Gastrocnemius medialis (tissue), 4 donors: ENCODE measurements at regions not wholly inside any gene's neighbourhood (a gene's known extent, or its start where the extent isn't known, plus 50 kb on each side); places are given as distances from the start of the nearest gene placed in this dataset.

ENCODE experiments used
- ATAC-seq, 2 donors: fragments of 150-250 bp; one replicate each; pipeline ENCODE4 v1.9.1; 2016
- DNase-seq, 2 donors: peaks; one replicate each; pipeline ENCODE4 v3.0.0-alpha.2; 2019
- H3K27ac ChIP-seq, 4 donors: fragments of 200-600 bp; sonication (generic); 1 replicate in 1 of 4; 2 replicates in 3 of 4; pipeline ENCODE4 v1.5.1; 2016 to 2018; ENCODE audit warnings: mild to moderate bottlenecking in 2 of 4, moderate library complexity in 1 of 4
- H3K27me3 ChIP-seq, 3 donors: fragments of 200-600 bp; sonication (generic) in 2 of 3; 1 replicate in 1 of 3; 2 replicates in 2 of 3; pipeline versions ENCODE4 v1.5.1 to v1.6.0; 2016 to 2019; ENCODE audit warnings: mild to moderate bottlenecking in 1 of 3, moderate library complexity in 1 of 3
- H3K36me3 ChIP-seq, 2 donors: fragments of 200-600 bp; sonication (generic) in 1 of 2; one replicate each; pipeline ENCODE4 v1.5.1; 2017 to 2018
- H3K4me1 ChIP-seq, 2 donors: fragments of 200-600 bp; sonication (generic) in 1 of 2; one replicate each; pipeline ENCODE4 v1.5.1; 2016 to 2017; ENCODE audit warnings: mild to moderate bottlenecking in 2 of 2
- H3K4me3 ChIP-seq, 4 donors: fragments of 200-600 bp; sonication (generic) in 3 of 4; 1 replicate in 1 of 4; 2 replicates in 3 of 4; pipeline ENCODE4 v1.5.1; 2016 to 2019; ENCODE audit warnings: mild to moderate bottlenecking in 2 of 4
- H3K9me3 ChIP-seq, 3 donors: fragments of 200-600 bp; sonication (generic) in 2 of 3; 1 replicate in 1 of 3; 2 replicates in 2 of 3; pipeline ENCODE4 v1.5.1; 2016 to 2019
- POLR2A ChIP-seq, 2 donors: fragments of 450-650 bp; IDR thresholded peaks; one replicate each; pipeline ENCODE4 v1.6.1; 2017; ENCODE audit warnings: antibody characterized with exemption in 2 of 2, mild to moderate bottlenecking in 2 of 2, moderate library complexity in 2 of 2
- in situ Hi-C, 4 donors: fragments of 200-750 bp; cut with MboI; loops; one replicate each; pipeline versions ENCODE4 v1.15.0 to v1.8.0; 2017; ENCODE audit warnings: low sequenced_read_pairs in 4 of 4
- intact Hi-C: fragments of 100-400 bp; cut with DNase I; formaldehyde crosslinking; loops from one replicate; pipeline ENCODE4 v1.15.1; 2023; ENCODE audit warnings: low total_unique reads
- TF ChIP-seq, protein P1 (sequence below), 5 experiments: fragments of 450-650 bp in 3 of 5; fragments of 200-600 bp in 2 of 5; sonication (generic) in 2 of 5; IDR thresholded peaks in 4 of 5; conservative IDR thresholded peaks in 1 of 5; 1 replicate in 4 of 5; 2 replicates in 1 of 5; pipeline ENCODE4 v1.5.1; 2016 to 2019; ENCODE audit warnings: antibody characterized with exemption in 5 of 5, mild to moderate bottlenecking in 3 of 5, moderate library complexity in 3 of 5

DNA sequence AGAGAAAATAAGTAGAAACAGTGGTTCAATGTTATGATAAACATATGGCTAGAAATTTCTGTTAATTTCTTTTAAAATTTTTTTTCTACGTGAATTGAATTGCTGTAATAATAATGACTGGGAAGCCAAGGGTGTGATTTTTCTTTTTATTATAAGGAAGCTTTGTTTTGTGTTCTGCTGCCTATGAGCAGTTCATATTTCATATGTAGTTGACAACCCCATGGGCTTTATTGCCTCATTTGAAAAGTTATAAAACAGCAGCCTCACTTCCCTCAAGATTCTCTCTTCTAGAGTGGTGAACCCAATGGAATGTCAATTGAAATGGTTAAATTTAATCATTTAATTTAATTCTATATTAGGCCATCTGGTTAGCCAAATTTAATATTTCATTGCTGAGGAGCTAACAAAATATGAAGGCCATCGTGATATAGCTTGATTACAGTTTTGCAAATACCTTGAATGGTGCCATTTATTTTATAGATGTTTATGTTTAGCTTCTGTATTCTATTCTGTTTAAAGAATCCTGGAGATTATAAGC is 72.6 kb upstream of the DOCK10 start:
- in situ Hi-C loops = loop anchor here in 1 of 4 donors (25.0 kb wide), 1 partner anchor 547 kb away; no protein-coding TSS in a partner anchor
- no peaks in the 10 kb centered on the region for H3K36me3 ChIP-seq
- peaks cover 0 to 3% of the 10 kb centered on the region in 2 donors for H3K4me1 ChIP-seq
- intact Hi-C loops = no loop called here
- no peak overlapping the region for H3K4me3 ChIP-seq
- H3K9me3 ChIP-seq = no peaks in the 10 kb centered on the region
- no peak overlapping the region for H3K27ac ChIP-seq
- DNase-seq (no peak), ATAC-seq (no peak)
- no peaks in the 10 kb centered on the region for H3K27me3 ChIP-seq
- TF ChIP-seq, protein P1, sequence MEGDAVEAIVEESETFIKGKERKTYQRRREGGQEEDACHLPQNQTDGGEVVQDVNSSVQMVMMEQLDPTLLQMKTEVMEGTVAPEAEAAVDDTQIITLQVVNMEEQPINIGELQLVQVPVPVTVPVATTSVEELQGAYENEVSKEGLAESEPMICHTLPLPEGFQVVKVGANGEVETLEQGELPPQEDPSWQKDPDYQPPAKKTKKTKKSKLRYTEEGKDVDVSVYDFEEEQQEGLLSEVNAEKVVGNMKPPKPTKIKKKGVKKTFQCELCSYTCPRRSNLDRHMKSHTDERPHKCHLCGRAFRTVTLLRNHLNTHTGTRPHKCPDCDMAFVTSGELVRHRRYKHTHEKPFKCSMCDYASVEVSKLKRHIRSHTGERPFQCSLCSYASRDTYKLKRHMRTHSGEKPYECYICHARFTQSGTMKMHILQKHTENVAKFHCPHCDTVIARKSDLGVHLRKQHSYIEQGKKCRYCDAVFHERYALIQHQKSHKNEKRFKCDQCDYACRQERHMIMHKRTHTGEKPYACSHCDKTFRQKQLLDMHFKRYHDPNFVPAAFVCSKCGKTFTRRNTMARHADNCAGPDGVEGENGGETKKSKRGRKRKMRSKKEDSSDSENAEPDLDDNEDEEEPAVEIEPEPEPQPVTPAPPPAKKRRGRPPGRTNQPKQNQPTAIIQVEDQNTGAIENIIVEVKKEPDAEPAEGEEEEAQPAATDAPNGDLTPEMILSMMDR (IDR thresholded peaks at IDR 0.05 in 4 of 5, conservative IDR thresholded peaks at IDR 0.05 in 1 of 5) = no peak
- TF ChIP-seq POLR2A (IDR thresholded peaks at IDR 0.05) = no peak

DNA sequence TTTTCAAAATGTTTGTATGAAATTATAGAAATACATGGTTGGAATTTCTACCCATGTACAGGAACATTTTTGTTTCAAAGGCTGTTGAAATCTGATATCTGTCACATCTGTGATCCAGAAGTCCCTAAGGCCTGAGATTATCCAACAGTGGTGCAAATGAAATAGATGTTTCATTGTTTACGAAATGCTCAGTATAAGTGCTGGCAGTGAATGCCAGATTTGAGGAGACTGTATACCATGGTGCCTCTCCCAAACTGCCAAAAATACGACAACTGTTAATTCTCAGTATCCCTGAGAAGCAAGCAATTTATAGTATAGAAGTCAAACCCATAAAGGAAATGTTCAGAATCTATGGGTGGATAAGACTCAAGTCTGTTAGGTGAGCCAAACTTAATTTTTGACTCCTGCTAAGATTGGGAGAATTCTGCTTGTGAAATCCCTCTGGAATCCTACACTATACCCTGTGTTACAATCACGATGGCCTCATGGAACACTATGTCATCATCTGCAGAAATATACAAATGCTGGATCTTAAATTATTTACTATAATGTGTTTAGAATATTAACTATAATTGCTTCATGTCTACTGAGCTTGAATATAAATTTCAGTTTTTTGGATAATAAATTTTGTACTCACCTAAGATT is 71.2 kb upstream of the DOCK10 start:
- ATAC-seq (no peak), DNase-seq (no peak)
- Histone ChIP-seq H3K36me3 (no peaks in the 10 kb centered on the region), H3K4me3 (no peak overlapping the region), H3K9me3 (no peaks in the 10 kb centered on the region), H3K27me3 (no peaks in the 10 kb centered on the region), H3K4me1 (peaks cover 0 to 3% of the 10 kb centered on the region in 2 donors), H3K27ac (no peak overlapping the region)
- TF ChIP-seq POLR2A (IDR thresholded peaks at IDR 0.05) = no peak
- TF ChIP-seq, protein P1 (IDR thresholded peaks at IDR 0.05 in 4 of 5, conservative IDR thresholded peaks at IDR 0.05 in 1 of 5) = no peak
- intact Hi-C loops (no loop called here), in situ Hi-C loops (loop anchor here in 1 of 4 donors (25.0 kb wide), 1 partner anchor 549 kb away; no protein-coding TSS in a partner anchor)

DNA sequence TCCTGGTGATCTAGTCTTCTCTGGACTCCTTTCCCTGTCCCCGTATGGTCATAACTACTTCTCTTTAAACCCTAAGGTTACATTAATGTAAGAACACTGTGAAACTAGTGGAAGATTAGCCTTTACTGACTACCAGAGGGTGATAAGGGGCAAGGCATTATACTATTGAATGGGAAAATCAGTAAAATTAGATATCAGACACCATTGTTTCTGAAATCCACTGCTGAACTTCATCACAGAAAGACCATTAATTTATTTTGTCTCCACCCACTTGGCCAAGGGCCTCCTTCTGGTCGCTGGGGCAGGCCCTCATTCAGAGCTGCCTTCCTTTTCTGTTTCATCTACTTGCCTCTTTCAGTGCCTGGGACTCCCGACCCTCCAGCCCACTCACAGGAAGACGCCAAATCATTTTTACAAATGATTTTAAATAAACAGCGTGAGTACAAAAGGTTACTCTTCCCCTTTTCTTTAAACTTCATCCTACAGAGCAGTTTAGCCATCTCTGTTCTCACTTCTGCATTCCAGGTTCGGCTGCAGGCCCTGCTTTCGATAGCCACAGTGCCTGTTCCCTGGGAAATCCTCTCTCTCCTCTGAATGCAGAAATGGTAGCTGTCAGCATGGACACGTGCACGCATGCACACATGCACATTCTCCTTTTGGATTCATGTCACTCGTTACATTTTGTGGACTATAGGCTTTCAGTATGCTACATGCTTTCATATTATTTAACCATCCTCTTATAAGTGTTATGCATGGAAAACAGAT is 70.3 kb upstream of the DOCK10 start:
- in situ Hi-C loops = loop anchor here in 1 of 4 donors (25.0 kb wide), 1 partner anchor 550 kb away; no protein-coding TSS in a partner anchor
- intact Hi-C loops = no loop called here
- no peak overlapping the region for H3K27ac ChIP-seq
- no peaks in the 10 kb centered on the region for H3K27me3 ChIP-seq
- no peak for ATAC-seq
- peaks cover 0 to 3% of the 10 kb centered on the region in 2 donors for H3K4me1 ChIP-seq
- H3K4me3 ChIP-seq = no peak overlapping the region
- H3K9me3 ChIP-seq = no peaks in the 10 kb centered on the region
- H3K36me3 ChIP-seq = no peaks in the 10 kb centered on the region
- no peak for DNase-seq
- no peak for TF ChIP-seq POLR2A (IDR thresholded peaks at IDR 0.05)
- TF ChIP-seq, protein P1 (IDR thresholded peaks at IDR 0.05 in 4 of 5, conservative IDR thresholded peaks at IDR 0.05 in 1 of 5) = no peak

DNA sequence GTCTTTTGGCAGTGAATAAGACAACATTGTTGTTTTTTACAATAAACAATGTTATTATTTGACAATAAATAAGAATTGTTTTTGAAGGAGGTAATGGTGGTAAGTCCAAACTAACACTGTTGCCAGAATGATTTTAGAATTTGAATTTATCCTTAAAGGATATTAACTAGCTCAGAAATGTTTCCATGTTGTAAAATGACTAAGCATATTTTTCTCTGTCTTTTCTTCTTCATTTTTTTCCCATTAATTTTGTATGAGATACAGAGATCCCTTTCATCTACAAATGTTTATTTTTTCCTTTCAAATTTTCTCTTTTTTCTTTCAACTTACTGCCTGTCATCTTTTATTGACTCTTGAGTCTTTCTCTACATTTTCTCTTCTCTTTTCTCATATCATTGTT is 66.5 kb upstream of the DOCK10 start:
- H3K4me3 ChIP-seq = no peak overlapping the region
- peaks cover 0 to 3% of the 10 kb centered on the region in 2 donors for H3K4me1 ChIP-seq
- DNase-seq (no peak), ATAC-seq (no peak)
- in situ Hi-C loops (loop anchor here in 1 of 4 donors (25.0 kb wide), 1 partner anchor 553 kb away; no protein-coding TSS in a partner anchor), intact Hi-C loops (no loop called here)
- TF ChIP-seq POLR2A (IDR thresholded peaks at IDR 0.05) = no peak
- TF ChIP-seq, protein P1 (IDR thresholded peaks at IDR 0.05 in 4 of 5, conservative IDR thresholded peaks at IDR 0.05 in 1 of 5) = no peak
- H3K27me3 ChIP-seq = no peaks in the 10 kb centered on the region
- H3K36me3 ChIP-seq = no peaks in the 10 kb centered on the region
- no peaks in the 10 kb centered on the region for H3K9me3 ChIP-seq
- no peak overlapping the region for H3K27ac ChIP-seq
